Lower leg skin (tissue), 3 donors: ENCODE measurements at regions not wholly inside any gene's neighbourhood (a gene's known extent, or its start where the extent isn't known, plus 50 kb on each side); places are given as distances from the start of the nearest gene placed in this dataset.

Experiments
- CTCF ChIP-seq, 3 donors: fragments of 450-650 bp; IDR thresholded peaks; one replicate each; pipeline ENCODE4 v1.5.1; 2016; ENCODE audit warnings: antibody characterized with exemption in 3 of 3, mild to moderate bottlenecking in 3 of 3, moderate library complexity in 2 of 3
- POLR2A ChIP-seq, 2 donors: fragments of 450-650 bp; IDR thresholded peaks; one replicate each; pipeline ENCODE4 v1.6.1; 2016 to 2017; ENCODE audit warnings: antibody characterized with exemption in 2 of 2, mild to moderate bottlenecking in 1 of 2, moderate library complexity in 1 of 2

GRCh38 chr4:175499735-175500352 lies 312.2 kb downstream of the GPM6A start:
- TF ChIP-seq CTCF (IDR thresholded peaks at IDR 0.05) (no peak), POLR2A (IDR thresholded peaks at IDR 0.05) (no peak)
